OCI-LY7 (cell line): ENCODE measurements at regions not wholly inside any gene's neighbourhood (a gene's known extent, or its start where the extent isn't known, plus 50 kb on each side); places are given as distances from the start of the nearest gene placed in this dataset.

Experiments used
- BruUV-seq: library from RNA; stranded (reverse); fragments of 400-500 nt; replicated peaks from 2 replicates; lab custom pipeline; 2021; lab: Mats Ljungman, UMichigan
- CTCF ChIA-PET: fragments of 300-600 bp; sonication (Branson Sonifier 250); formaldehyde crosslinking; loops from one replicate; lab custom pipeline; 2022; ENCODE audit warnings: antibody characterized with exemption; ENCODE audit not compliant: unreplicated experiment; lab: Charles Lee
- POLR2A ChIA-PET: fragments of 300-600 bp; sonication (Branson Sonifier 250); formaldehyde crosslinking; loops from one replicate; lab custom pipeline; 2022; ENCODE audit warnings: antibody characterized with exemption; lab: Charles Lee
- DNase-seq: peaks from one replicate; pipeline ENCODE4 v3.0.0-alpha.2; 2015; ENCODE audit warnings: low spot score
- H2AFZ ChIP-seq: fragments of 200-600 bp; sonication (generic), shearing (Covaris generic); 2 replicates; pipeline ENCODE4 v1.6.1; 2014; ENCODE audit warnings: mild to moderate bottlenecking, antibody characterized with exemption, low read length, moderate library complexity
- H3K27ac ChIP-seq: fragments of 200-600 bp; sonication (generic); 2 replicates; pipeline ENCODE4 v1.5.1; 2014; ENCODE audit warnings: mixed run types, low read depth, mild to moderate bottlenecking, moderate library complexity, low read length, inconsistent platforms; ENCODE audit not compliant: poor library complexity, severe bottlenecking
- H3K36me3 ChIP-seq: fragments of 200-600 bp; sonication (generic); 2 replicates; pipeline ENCODE4 v1.6.1; 2014; ENCODE audit warnings: mild to moderate bottlenecking, antibody characterized with exemption, low read length, moderate library complexity, mixed read lengths; ENCODE audit not compliant: insufficient read depth
- H3K4me1 ChIP-seq: fragments of 200-600 bp; sonication (generic); 2 replicates; pipeline ENCODE4 v1.5.1; 2014; ENCODE audit warnings: mild to moderate bottlenecking, low read length; ENCODE audit not compliant: insufficient read depth, poor library complexity, severe bottlenecking
- H3K4me2 ChIP-seq: fragments of 200-600 bp; sonication (generic); 2 replicates; pipeline ENCODE4 v1.6.1; 2014; ENCODE audit warnings: mild to moderate bottlenecking, low read length
- H3K4me3 ChIP-seq: fragments of 200-600 bp; sonication (generic); 2 replicates; pipeline ENCODE4 v1.5.1; 2014; ENCODE audit warnings: mild to moderate bottlenecking, low read depth, low read length; ENCODE audit not compliant: poor library complexity, severe bottlenecking
- H3K79me2 ChIP-seq: fragments of 200-600 bp; sonication (generic); 2 replicates; pipeline ENCODE4 v1.6.1; 2016; ENCODE audit warnings: low read depth, mild to moderate bottlenecking, low read length, moderate library complexity, mixed read lengths; ENCODE audit not compliant: insufficient read depth
- H3K9me2 ChIP-seq: fragments of 200-600 bp; sonication (generic); 2 replicates; pipeline ENCODE4 v1.6.1; 2016; ENCODE audit warnings: mild to moderate bottlenecking, low read length, mixed read lengths; ENCODE audit not compliant: insufficient read depth
- H3K9me3 ChIP-seq: fragments of 200-600 bp; sonication (generic); 2 replicates; pipeline ENCODE4 v1.6.1; 2014; ENCODE audit warnings: mild to moderate bottlenecking, mixed run types, low read length, mixed read lengths
- H4K20me1 ChIP-seq: fragments of 200-600 bp; sonication (generic); 2 replicates; pipeline ENCODE4 v1.6.1; 2014; ENCODE audit warnings: mild to moderate bottlenecking, antibody characterized with exemption, low read length, moderate library complexity, mixed read lengths; ENCODE audit not compliant: insufficient read depth
- CTCF ChIP-seq: fragments of 200-600 bp; sonication (generic); conservative IDR thresholded peaks from 2 replicates; pipeline ENCODE4 v1.5.1; 2014; ENCODE audit warnings: mild to moderate bottlenecking, antibody characterized with exemption, low read length, moderate library complexity, mixed read lengths
- EZH2phosphoT487 ChIP-seq: fragments of 200-600 bp; sonication (generic); IDR thresholded peaks from 2 replicates; pipeline ENCODE4 v1.6.1; 2018; ENCODE audit warnings: low read depth, borderline replicate concordance, mild to moderate bottlenecking, mixed run types, antibody characterized with exemption, low read length, moderate library complexity, mixed read lengths
- intact Hi-C: fragments of 100-400 bp; cut with micrococcal nuclease; formaldehyde crosslinking; loops from one replicate; pipeline ENCODE4 v1.10.0; 2022; ENCODE audit not compliant: unreplicated experiment

DNA sequence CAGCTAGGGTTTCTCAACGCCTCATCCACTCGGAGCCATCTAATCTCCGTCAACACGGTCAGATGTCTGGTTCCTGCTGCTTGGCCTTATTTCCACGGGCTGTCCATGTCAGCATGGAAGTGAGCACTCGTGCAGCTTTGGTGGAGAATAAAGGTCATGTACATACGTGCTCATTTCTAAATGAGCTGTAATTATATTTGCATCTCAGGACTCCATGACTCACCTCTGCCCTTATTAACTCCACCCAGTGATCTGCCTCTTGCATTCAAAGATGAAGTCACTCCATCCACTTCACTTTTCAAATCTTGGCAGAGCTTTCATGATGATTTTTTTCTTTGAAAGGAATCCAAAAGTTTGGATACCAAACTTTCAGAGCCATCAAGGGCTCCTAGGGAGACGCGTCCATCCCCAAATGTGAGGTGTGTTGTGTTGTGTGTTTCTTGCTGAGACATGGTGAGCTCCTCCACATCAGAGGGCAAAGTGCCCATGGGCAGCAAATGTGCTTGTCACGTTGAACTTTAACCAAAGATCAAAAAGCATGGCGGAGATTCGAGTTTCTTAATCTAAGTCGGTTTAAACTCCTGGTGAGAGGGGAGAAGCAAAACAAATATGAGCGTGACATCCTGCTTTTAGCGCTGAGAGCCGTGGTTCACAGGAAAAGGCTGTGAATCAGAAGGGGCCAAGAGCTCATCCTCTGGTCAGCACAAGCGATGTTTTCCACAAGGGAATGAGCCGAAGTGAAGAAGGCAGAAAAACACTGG, 68.6 kb upstream of the ERRFI1 start:
- Histone ChIP-seq H4K20me1 (no peaks in the 10 kb centered on the region), H3K4me3 (no peak overlapping the region), H3K9me2 (no peaks in the 10 kb centered on the region), H3K4me1 (peaks cover 26% of the 10 kb centered on the region), H3K9me3 (no peaks in the 10 kb centered on the region), H3K4me2 (no peak overlapping the region), H3K36me3 (no peaks in the 10 kb centered on the region), H2AFZ (no peak overlapping the region), H3K79me2 (no peaks in the 10 kb centered on the region), H3K27ac (no peak overlapping the region)
- DNase-seq, result no peak
- POLR2A ChIA-PET, result no interaction called here
- TF ChIP-seq CTCF (no peak), EZH2phosphoT487 (no peak)
- CTCF ChIA-PET, result no interaction called here
- intact Hi-C loops, result no loop called here
- no TSS peak for BruUV-seq

DNA sequence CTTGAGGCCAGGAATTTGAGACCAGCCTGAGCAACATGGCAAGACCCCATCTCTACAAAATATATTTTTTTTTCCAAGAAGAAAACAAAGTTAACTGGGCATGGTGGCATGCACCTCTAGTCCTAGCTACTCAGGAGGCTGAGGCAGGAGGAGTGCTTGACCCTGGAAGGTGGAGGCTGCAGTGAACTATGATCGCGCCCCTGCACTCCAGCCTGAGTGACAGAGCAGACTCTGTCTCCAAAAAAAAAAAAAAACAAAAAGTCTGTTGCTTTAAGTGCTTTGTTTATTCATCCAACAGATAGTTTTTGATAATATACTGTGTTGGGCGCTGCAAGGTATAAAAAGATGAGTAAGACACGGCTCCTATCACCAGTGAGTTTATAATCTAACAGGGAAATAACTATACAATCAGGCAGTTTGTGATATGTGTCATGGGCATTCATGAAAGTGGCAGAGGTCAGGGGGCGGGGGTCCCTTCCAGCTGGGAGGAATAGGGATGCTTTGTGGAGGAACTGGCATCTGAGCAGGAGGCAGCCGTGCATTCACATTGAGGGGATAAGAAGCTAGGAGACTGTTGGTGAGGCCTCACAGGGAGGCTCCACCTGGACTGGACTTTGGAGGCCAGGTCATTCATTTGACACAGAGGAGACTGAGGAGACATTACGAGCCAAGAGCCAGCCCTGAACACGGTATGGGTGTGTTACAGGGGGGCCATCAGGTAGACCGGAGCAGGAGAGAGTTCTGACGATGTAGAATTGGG, 67.3 kb upstream of the ERRFI1 start:
- Histone ChIP-seq H3K4me2 (no peak overlapping the region), H2AFZ (no peak overlapping the region), H3K79me2 (no peaks in the 10 kb centered on the region), H3K4me3 (no peak overlapping the region), H3K4me1 (peaks cover 20% of the 10 kb centered on the region), H3K27ac (no peak overlapping the region), H3K36me3 (no peaks in the 10 kb centered on the region), H3K9me2 (no peaks in the 10 kb centered on the region), H3K9me3 (no peaks in the 10 kb centered on the region), H4K20me1 (no peaks in the 10 kb centered on the region)
- DNase-seq, result no peak
- ChIA-PET CTCF (no interaction called here), POLR2A (interaction anchor here (1.1 kb wide), 1 partner anchor 20 kb away, joined by 3 read pairs; no protein-coding TSS in a partner anchor)
- TF ChIP-seq CTCF (no peak), EZH2phosphoT487 (no peak)
- intact Hi-C loops, result no loop called here
- no TSS peak for BruUV-seq

DNA sequence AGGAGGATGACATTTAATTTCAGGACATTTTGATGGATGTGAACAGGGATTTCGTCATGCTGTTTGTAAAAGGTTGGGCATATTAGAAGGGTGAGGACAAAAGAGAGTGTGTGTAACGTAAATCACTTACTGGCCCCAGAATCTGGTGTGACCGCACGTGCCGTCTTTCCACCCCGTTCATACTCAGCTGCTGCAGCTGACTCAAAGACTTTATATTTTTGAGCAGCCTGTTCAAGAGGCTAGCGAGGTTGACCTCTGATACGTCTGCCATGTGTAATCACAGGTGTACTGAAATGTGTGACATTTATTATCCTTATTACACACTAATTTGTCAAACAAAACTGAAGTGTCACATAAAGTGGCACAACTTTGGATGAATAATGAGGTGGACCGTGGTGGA, 66.5 kb upstream of the ERRFI1 start:
- intact Hi-C loops, result no loop called here
- no peak overlapping the region for H3K4me3 ChIP-seq
- ChIA-PET POLR2A (interaction anchor here (0.6 to 1.1 kb wide), 2 partner anchors 19 to 1291 kb away, joined by 3 to 6 read pairs; no protein-coding TSS in a partner anchor), CTCF (no interaction called here)
- H3K36me3 ChIP-seq, result no peaks in the 10 kb centered on the region
- peaks cover 13% of the 10 kb centered on the region for H3K4me1 ChIP-seq
- no peak overlapping the region for H3K4me2 ChIP-seq
- no peaks in the 10 kb centered on the region for H3K9me2 ChIP-seq
- no peaks in the 10 kb centered on the region for H3K79me2 ChIP-seq
- no peak for DNase-seq
- BruUV-seq, result no TSS peak
- no peak overlapping the region for H2AFZ ChIP-seq
- no peak overlapping the region for H3K27ac ChIP-seq
- H3K9me3 ChIP-seq, result no peaks in the 10 kb centered on the region
- TF ChIP-seq CTCF, result no peak
- no peak for TF ChIP-seq EZH2phosphoT487
- no peaks in the 10 kb centered on the region for H4K20me1 ChIP-seq
